NCI-H748 (cell line): ENCODE measurements at regions not wholly inside any gene's neighbourhood (a gene's known extent, or its start where the extent isn't known, plus 50 kb on each side); places are given as distances from the start of the nearest gene placed in this dataset.

Experiments
- DNase-seq: peaks from one replicate; lab custom pipeline; 2025; ENCODE audit not compliant: unreplicated experiment; lab: John Stamatoyannopoulos, UW

- no peak for DNase-seq
These were observed 592.6 kb upstream of the HS6ST1 start for GRCh38 chr2:128911276-128911675.

GRCh38 chr2:128914320-128914719 lies 595.7 kb upstream of the HS6ST1 start:
- DNase-seq, result no peak

GRCh38 chr2:128921751-128922150 lies 603.1 kb upstream of the HS6ST1 start:
- no peak for DNase-seq

GRCh38 chr2:128922154-128922553 lies 603.5 kb upstream of the HS6ST1 start:
- no peak for DNase-seq

GRCh38 chr2:128925631-128926030 lies 607.0 kb upstream of the HS6ST1 start:
- DNase-seq, result no peak

- no peak for DNase-seq
These were observed 611.4 kb upstream of the HS6ST1 start for GRCh38 chr2:128930101-128930500.

- DNase-seq, result no peak
These were observed 621.7 kb upstream of the HS6ST1 start for GRCh38 chr2:128940378-128940777.

- DNase-seq, result peak; percentile 41
These were observed 623.1 kb upstream of the HS6ST1 start for GRCh38 chr2:128941751-128942150.

- no peak for DNase-seq
These were observed 630.7 kb upstream of the HS6ST1 start for GRCh38 chr2:128949360-128949759.

- DNase-seq, result no peak
These were observed 632.1 kb upstream of the HS6ST1 start for GRCh38 chr2:128950758-128951157.

- DNase-seq, result no peak
These were observed 639.6 kb upstream of the HS6ST1 start for GRCh38 chr2:128958241-128958640.

- DNase-seq, result no peak
These were observed 649.0 kb upstream of the HS6ST1 start for GRCh38 chr2:128967646-128968045.

- DNase-seq, result no peak
These were observed 650.7 kb upstream of the HS6ST1 start for GRCh38 chr2:128969374-128969773.

- DNase-seq, result no peak
These were observed 651.9 kb upstream of the HS6ST1 start for GRCh38 chr2:128970332-128971116.

GRCh38 chr2:128973566-128973965 lies 654.9 kb upstream of the HS6ST1 start:
- no peak for DNase-seq

GRCh38 chr2:128978212-128978611 lies 659.5 kb upstream of the HS6ST1 start:
- no peak for DNase-seq

GRCh38 chr2:128979182-128979581 lies 660.5 kb upstream of the HS6ST1 start:
- DNase-seq, result no peak

GRCh38 chr2:128980475-128980874 lies 661.8 kb upstream of the HS6ST1 start:
- DNase-seq, result no peak

GRCh38 chr2:128981353-128981752 lies 662.7 kb upstream of the HS6ST1 start:
- DNase-seq, result no peak

- DNase-seq, result no peak
These were observed 663.3 kb upstream of the HS6ST1 start for GRCh38 chr2:128982001-128982400.

- DNase-seq, result no peak
These were observed 664.0 kb upstream of the HS6ST1 start for GRCh38 chr2:128982670-128983069.

GRCh38 chr2:128983094-128983493 lies 664.4 kb upstream of the HS6ST1 start:
- no peak for DNase-seq

GRCh38 chr2:128984081-128984480 lies 665.4 kb upstream of the HS6ST1 start:
- no peak for DNase-seq
